Pancreas (tissue), 10 donors: ENCODE measurements at regions not wholly inside any gene's neighbourhood (a gene's known extent, or its start where the extent isn't known, plus 50 kb on each side); places are given as distances from the start of the nearest gene placed in this dataset.
A peak's percentile ranks its signal among the peaks of the same experiment; 100 is the strongest.

Source experiments
- ATAC-seq, 4 donors: fragments of 200-7000 bp; cut with Tn5 transposase; one replicate each; pipeline versions ENCODE4 v1.8.0 to v1.9.1; 2020; ENCODE audit warnings: mild to moderate bottlenecking in 4 of 4, moderate library complexity in 4 of 4
- DNase-seq, 6 donors: peaks; one replicate each; pipeline ENCODE4 v3.0.0-alpha.2; 2020
- FAIRE-seq: peaks from 2 replicates; lab custom pipeline; 2012; peaks lifted over from hg19 to GRCh38; lab: Jason Lieb, UNC
- H3K27ac ChIP-seq, 4 donors: fragments of 200-600 bp; sonication (generic); 1 replicate in 3 of 4; 2 replicates in 1 of 4; pipeline versions ENCODE4 v1.5.0 to v1.8.0; 2020
- H3K27me3 ChIP-seq, 4 donors: fragments of 200-600 bp; one replicate each; pipeline ENCODE4 v1.8.0; 2021
- H3K36me3 ChIP-seq, 3 donors: fragments of 200-600 bp; sonication (generic) in 1 of 3; one replicate each; pipeline versions ENCODE4 v1.5.0 to v1.8.0; 2020 to 2021
- H3K4me1 ChIP-seq, 3 donors: fragments of 200-600 bp; one replicate each; pipeline ENCODE4 v1.8.0; 2021
- H3K4me3 ChIP-seq, 4 donors: fragments of 200-600 bp; sonication (generic) in 2 of 4; one replicate each; pipeline versions ENCODE4 v1.5.0 to v1.8.0; 2020 to 2021
- H3K9me3 ChIP-seq, 4 donors: fragments of 200-600 bp; one replicate each; pipeline ENCODE4 v1.8.0; 2021
- CTCF ChIP-seq, 4 donors: fragments of 200-600 bp; sonication (generic) in 3 of 4; IDR thresholded peaks; one replicate each; pipeline versions ENCODE4 v1.5.0 to v1.8.0; 2021; ENCODE audit warnings: antibody characterized with exemption in 4 of 4
- WGBS, 2 donors: extraction: QIAGEN DNeasy Blood & Tissue Kit; methylation state at CpG; one replicate each; pipeline ENCODE4 v1.1.7; 2013; 5-methylcytosine and 5-hydroxymethylcytosine counted together
- intact Hi-C, 3 donors: fragments of 100-400 bp; cut with DNase I; formaldehyde crosslinking; loops; one replicate each; pipeline versions ENCODE4 v1.11.1 to v1.14.2; 2022
- donor health status: healthy with polysubstance abuse.
- donor health status: DM: no; HTN: no; CAD: no; lungs with moderate emphysema.
- donor health status: DM: no; HTN: no; CAD: no.
- donor health status: control.
- donor health status: control.
- donor health status: Bipolar disorder and iron deficiency.
- donor health status: DM: yes; HTN: yes; CAD: no.
- donor health status: DM: no; HTN: no; CAD: no.
- donor health status: DM: no; HTN: no; CAD: no.
- donor health status: DM: yes; HTN: yes; CAD: no.

- Histone ChIP-seq H3K4me3 (no peak overlapping the region), H3K27me3 (no peaks in the 10 kb centered on the region), H3K4me1 (no peaks in the 10 kb centered on the region), H3K36me3 (no peaks in the 10 kb centered on the region), H3K27ac (no peak overlapping the region), H3K9me3 (no peaks in the 10 kb centered on the region)
- no peak for TF ChIP-seq CTCF (IDR thresholded peaks at IDR 0.05)
- intact Hi-C loops, result no loop called here
- WGBS, 2 donors, result 94 to 97% methylated on average over 1 of the region's 1 CpG
- no peak for FAIRE-seq
- no peak for DNase-seq
- no peak for ATAC-seq
Measured at GRCh38 chr7:94099679-94100078, 95.5 kb upstream of the BET1 start.

GRCh38 chr7:94100723-94101345 is 96.7 kb upstream of the BET1 start:
- no peak overlapping the region for H3K4me3 ChIP-seq
- no peaks in the 10 kb centered on the region for H3K27me3 ChIP-seq
- peak in 1 of 6 donors; percentile 67 for DNase-seq
- H3K36me3 ChIP-seq, result no peaks in the 10 kb centered on the region
- no peaks in the 10 kb centered on the region for H3K4me1 ChIP-seq
- H3K27ac ChIP-seq, result no peak overlapping the region
- no peak for TF ChIP-seq CTCF (IDR thresholded peaks at IDR 0.05)
- 94 to 95% methylated on average over 27 of the region's 27 CpGs for WGBS, 2 donors
- FAIRE-seq, result no peak
- no peak for ATAC-seq
- H3K9me3 ChIP-seq, result no peaks in the 10 kb centered on the region
- intact Hi-C loops, result no loop called here

- no peak for FAIRE-seq
- H3K4me3 ChIP-seq, result no peak overlapping the region
- intact Hi-C loops, result no loop called here
- H3K36me3 ChIP-seq, result no peaks in the 10 kb centered on the region
- no peak for TF ChIP-seq CTCF (IDR thresholded peaks at IDR 0.05)
- no peak overlapping the region for H3K27ac ChIP-seq
- H3K27me3 ChIP-seq, result no peaks in the 10 kb centered on the region
- no peaks in the 10 kb centered on the region for H3K9me3 ChIP-seq
- ATAC-seq, result no peak
- 95 to 100% methylated on average over 1 of the region's 1 CpG for WGBS, 2 donors
- no peak for DNase-seq
- no peaks in the 10 kb centered on the region for H3K4me1 ChIP-seq
Measured at GRCh38 chr7:94104301-94104700, 100.1 kb upstream of the BET1 start.

GRCh38 chr7:94109556-94109955 is 105.4 kb upstream of the BET1 start:
- ATAC-seq (no peak), FAIRE-seq (no peak), DNase-seq (no peak)
- WGBS, 2 donors, result 93 to 95% methylated on average over 5 of the region's 5 CpGs
- no peaks in the 10 kb centered on the region for H3K9me3 ChIP-seq
- no peak overlapping the region for H3K27ac ChIP-seq
- TF ChIP-seq CTCF (IDR thresholded peaks at IDR 0.05), result no peak
- H3K4me3 ChIP-seq, result no peak overlapping the region
- intact Hi-C loops, result no loop called here
- H3K27me3 ChIP-seq, result no peaks in the 10 kb centered on the region
- peaks cover 0 to 6% (median 0%) of the 10 kb centered on the region in 3 donors for H3K4me1 ChIP-seq
- H3K36me3 ChIP-seq, result no peaks in the 10 kb centered on the region

- FAIRE-seq, result no peak
- peak in 2 of 4 donors; percentile 27 to 43 for ATAC-seq
- Histone ChIP-seq H3K4me1 (peaks cover 0 to 6% (median 0%) of the 10 kb centered on the region in 3 donors), H3K27ac (no peak overlapping the region), H3K27me3 (no peaks in the 10 kb centered on the region), H3K4me3 (no peak overlapping the region), H3K9me3 (no peaks in the 10 kb centered on the region), H3K36me3 (no peaks in the 10 kb centered on the region)
- no peak for DNase-seq
- WGBS, 2 donors, result 26 to 44% methylated on average over 2 of the region's 2 CpGs
- TF ChIP-seq CTCF (IDR thresholded peaks at IDR 0.05), result no peak
- intact Hi-C loops, result no loop called here
Measured at GRCh38 chr7:94111009-94111408, 106.9 kb upstream of the BET1 start.
